ENCODE measurements at regions not wholly inside any gene's neighbourhood (a gene's known extent, or its start where the extent isn't known, plus 50 kb on each side); places are given as distances from the start of the nearest gene placed in this dataset.

DNA sequence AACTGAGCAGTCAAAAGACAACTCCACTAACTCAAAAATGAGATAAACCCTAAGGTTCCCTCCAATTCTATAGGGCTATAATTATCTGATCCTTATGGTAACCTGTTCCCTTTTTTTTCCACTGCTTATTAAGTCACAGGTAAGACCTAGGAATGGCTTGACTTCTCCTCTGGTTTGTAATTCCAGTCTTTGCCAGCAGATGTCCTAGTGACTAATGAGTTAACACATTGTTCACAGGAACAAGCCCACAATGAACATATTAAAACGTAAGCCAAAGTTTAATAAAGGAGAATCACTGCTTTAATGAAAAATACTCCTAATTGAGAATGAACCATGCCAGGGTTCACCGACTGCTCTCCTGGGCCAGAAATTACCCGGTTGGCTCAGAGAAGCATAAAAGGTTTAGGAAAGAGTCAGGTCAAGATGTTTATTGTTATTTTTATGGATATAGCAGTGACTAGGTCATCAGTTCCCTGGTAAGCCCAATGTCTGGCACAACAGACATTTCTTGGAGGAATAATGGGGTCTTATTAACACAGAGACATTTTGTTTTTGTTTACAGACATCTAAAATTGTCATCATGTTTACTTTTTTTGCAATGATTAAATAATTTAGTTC, 120.1 kb downstream of the ELAPOR2 start:
- intact Hi-C loops (cut with DNase I), result loop anchor here (5.0 kb wide), 2 partner anchors 113 to 283 kb away; no protein-coding TSS in a partner anchor
- H3K4me3 ChIP-seq, result no peak overlapping the region
- H3K4me1 ChIP-seq, result peaks cover 0 to 5% (median 4%) of the 10 kb centered on the region in 4 donors
- peaks cover 0 to 11% (median 0%) of the 10 kb centered on the region in 4 donors for H3K36me3 ChIP-seq
- no peaks in the 10 kb centered on the region for H3K27me3 ChIP-seq
- TF ChIP-seq, protein P1, sequence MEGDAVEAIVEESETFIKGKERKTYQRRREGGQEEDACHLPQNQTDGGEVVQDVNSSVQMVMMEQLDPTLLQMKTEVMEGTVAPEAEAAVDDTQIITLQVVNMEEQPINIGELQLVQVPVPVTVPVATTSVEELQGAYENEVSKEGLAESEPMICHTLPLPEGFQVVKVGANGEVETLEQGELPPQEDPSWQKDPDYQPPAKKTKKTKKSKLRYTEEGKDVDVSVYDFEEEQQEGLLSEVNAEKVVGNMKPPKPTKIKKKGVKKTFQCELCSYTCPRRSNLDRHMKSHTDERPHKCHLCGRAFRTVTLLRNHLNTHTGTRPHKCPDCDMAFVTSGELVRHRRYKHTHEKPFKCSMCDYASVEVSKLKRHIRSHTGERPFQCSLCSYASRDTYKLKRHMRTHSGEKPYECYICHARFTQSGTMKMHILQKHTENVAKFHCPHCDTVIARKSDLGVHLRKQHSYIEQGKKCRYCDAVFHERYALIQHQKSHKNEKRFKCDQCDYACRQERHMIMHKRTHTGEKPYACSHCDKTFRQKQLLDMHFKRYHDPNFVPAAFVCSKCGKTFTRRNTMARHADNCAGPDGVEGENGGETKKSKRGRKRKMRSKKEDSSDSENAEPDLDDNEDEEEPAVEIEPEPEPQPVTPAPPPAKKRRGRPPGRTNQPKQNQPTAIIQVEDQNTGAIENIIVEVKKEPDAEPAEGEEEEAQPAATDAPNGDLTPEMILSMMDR (IDR thresholded peaks at IDR 0.05), result peak; percentile 59 to 78 (median 75)
- no peak for TF ChIP-seq POLR2A (IDR thresholded peaks at IDR 0.05; ENCODE audit: low read depth)
- TF ChIP-seq EP300 (IDR thresholded peaks at IDR 0.05), result no peak
- 11% methylated on average over 3 of the region's 3 CpGs for WGBS
- no peak for DNase-seq (ENCODE audit: extremely low spot score)
- H3K27ac ChIP-seq (replicated peaks in 1 of 4), result no peak overlapping the region
- no peaks in the 10 kb centered on the region for H3K9me3 ChIP-seq

DNA sequence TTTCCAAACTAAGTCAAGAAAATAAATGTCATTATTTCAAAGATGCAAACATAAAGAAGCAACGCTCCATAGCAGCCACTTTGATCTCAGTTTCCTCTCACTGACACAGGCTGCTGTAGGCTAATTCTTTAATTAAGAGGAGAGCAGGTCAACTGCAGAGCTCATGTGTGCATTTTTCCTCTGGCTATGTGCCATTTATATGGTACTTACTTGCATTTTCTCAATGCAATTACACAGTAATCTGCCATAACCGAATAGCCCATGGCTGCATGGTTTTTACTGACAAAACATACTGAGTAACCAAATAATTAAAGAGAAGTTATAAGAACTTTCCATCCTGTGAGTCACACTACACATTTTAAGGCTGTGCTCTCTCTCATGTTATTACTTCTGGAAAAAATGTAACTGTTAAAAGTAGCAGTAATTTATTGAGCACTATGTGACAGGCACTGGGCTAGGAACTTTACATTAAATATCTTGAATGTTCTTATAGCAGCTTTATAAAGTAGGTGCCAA, 122.0 kb downstream of the ELAPOR2 start:
- intact Hi-C loops (cut with DNase I), result loop anchor here (5.0 kb wide), 2 partner anchors 115 to 285 kb away; no protein-coding TSS in a partner anchor
- Histone ChIP-seq H3K4me1 (peaks cover 2 to 6% (median 5%) of the 10 kb centered on the region in 4 donors), H3K27ac (replicated peaks in 1 of 4) (no peak overlapping the region), H3K27me3 (no peaks in the 10 kb centered on the region), H3K36me3 (peaks cover 0 to 11% (median 0%) of the 10 kb centered on the region in 4 donors), H3K9me3 (no peaks in the 10 kb centered on the region), H3K4me3 (no peak overlapping the region)
- TF ChIP-seq POLR2AphosphoS5 (IDR thresholded peaks at IDR 0.05), result no peak
- TF ChIP-seq, protein P1 (IDR thresholded peaks at IDR 0.05), result no peak
- no peak for DNase-seq (ENCODE audit: extremely low spot score)
- 81% methylated on average over 2 of the region's 2 CpGs for WGBS

DNA sequence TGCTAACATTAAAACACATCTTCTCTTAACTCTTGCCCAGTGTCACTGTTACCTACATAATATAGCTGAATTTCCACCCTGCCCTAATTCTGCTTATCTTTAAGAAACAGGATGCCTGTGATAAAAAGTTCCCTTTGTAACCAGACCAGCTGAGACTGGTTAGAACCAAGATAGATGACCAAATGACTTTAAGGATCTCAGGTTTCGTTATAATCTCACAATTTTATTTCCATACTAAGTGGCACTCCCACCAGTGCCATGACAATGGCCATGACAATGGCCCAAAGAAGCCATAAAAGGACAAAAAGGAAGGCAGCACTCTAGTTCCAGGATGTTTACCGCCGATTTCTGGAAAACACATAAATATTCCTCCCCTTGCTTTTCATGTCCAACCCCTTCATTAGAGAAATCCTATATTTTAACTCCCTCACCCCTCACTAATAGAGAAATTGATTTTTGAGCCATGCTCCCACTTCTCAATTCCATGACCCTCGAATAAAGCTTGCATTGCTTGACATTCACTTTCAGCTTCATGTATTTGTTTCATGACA, 126.1 kb downstream of the ELAPOR2 start:
- H3K36me3 ChIP-seq, result peaks cover 0 to 11% (median 0%) of the 10 kb centered on the region in 4 donors
- intact Hi-C loops (cut with DNase I), result no loop called here
- peaks cover 0 to 8% (median 4%) of the 10 kb centered on the region in 4 donors for H3K4me1 ChIP-seq
- no peaks in the 10 kb centered on the region for H3K27me3 ChIP-seq
- no peak for DNase-seq (ENCODE audit: extremely low spot score)
- TF ChIP-seq, protein P1 (IDR thresholded peaks at IDR 0.05), result no peak
- no peak for TF ChIP-seq EP300 (IDR thresholded peaks at IDR 0.05)
- no peak for TF ChIP-seq POLR2A (IDR thresholded peaks at IDR 0.05; ENCODE audit: low read depth)
- no peak for TF ChIP-seq POLR2AphosphoS5 (IDR thresholded peaks at IDR 0.05)
- no peak overlapping the region for H3K4me3 ChIP-seq
- WGBS, result 96% methylated on average over 4 of the region's 4 CpGs
- H3K27ac ChIP-seq (replicated peaks in 1 of 4), result no peak overlapping the region
- H3K9me3 ChIP-seq, result no peaks in the 10 kb centered on the region

DNA sequence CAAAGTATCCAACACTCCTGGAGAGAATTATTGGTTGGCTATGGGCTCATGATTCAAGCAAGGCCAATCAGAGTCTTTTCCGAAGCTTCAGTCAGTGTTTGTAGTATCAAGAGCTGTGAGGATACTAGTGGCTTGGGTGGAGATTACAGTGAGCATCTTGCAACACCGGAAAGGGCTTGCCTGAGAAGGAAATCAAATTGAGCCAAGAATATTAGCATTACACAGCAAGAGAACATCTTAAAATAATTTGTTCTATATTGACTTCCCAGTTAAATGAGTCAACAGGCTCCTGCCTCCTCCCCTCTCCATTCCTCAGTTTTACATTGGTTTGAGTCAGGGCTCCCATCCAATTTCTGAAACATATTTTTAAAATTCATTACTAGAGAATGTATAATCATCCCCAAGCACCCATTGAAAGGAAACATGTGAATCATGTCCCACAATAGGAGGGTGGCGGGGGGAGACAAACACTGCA, 127.4 kb downstream of the ELAPOR2 start:
- intact Hi-C loops (cut with DNase I), result no loop called here
- Histone ChIP-seq H3K27me3 (no peaks in the 10 kb centered on the region), H3K9me3 (no peaks in the 10 kb centered on the region), H3K36me3 (peaks cover 0 to under 1% (median 0%) of the 10 kb centered on the region in 4 donors), H3K4me1 (peaks cover 0 to 8% (median 4%) of the 10 kb centered on the region in 4 donors), H3K27ac (replicated peaks in 1 of 4) (peak overlapping the region; percentile 30 to 56 (median 38)), H3K4me3 (no peak overlapping the region)
- TF ChIP-seq EP300 (IDR thresholded peaks at IDR 0.05), result no peak
- TF ChIP-seq POLR2AphosphoS5 (IDR thresholded peaks at IDR 0.05), result peak; percentile 27 to 41
- no peak for DNase-seq (ENCODE audit: extremely low spot score)
- WGBS, result 63% methylated on average over 3 of the region's 3 CpGs

DNA sequence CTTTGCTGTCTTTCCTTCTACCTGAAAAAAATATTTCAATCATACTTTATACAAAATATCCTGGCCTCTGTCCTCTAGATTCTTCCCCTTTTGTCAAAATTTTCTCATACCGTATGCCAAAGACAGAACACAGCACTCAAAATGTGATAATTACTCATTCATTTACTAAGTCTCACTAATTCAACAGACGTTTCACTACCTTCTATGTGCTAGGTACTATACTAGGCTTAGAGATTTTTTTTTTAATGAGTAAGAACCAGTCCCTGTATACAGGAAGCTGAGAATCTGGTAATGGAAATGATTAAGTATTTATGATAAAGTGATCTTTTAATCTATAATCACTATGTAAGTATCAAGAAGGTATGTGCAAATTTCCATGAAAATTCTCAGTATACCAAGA, 128.0 kb downstream of the ELAPOR2 start:
- 87% methylated on average over 2 of the region's 2 CpGs for WGBS
- TF ChIP-seq EP300 (IDR thresholded peaks at IDR 0.05) (no peak), POLR2A (IDR thresholded peaks at IDR 0.05; ENCODE audit: low read depth) (no peak), POLR2AphosphoS5 (IDR thresholded peaks at IDR 0.05) (no peak)
- TF ChIP-seq, protein P1 (IDR thresholded peaks at IDR 0.05), result no peak
- Histone ChIP-seq H3K4me3 (no peak overlapping the region), H3K27ac (replicated peaks in 1 of 4) (peak overlapping the region in 3 of 4 donors; percentile 13 to 42 (median 26)), H3K9me3 (no peaks in the 10 kb centered on the region), H3K27me3 (no peaks in the 10 kb centered on the region), H3K36me3 (no peaks in the 10 kb centered on the region), H3K4me1 (peaks cover 0 to 8% (median 4%) of the 10 kb centered on the region in 4 donors)
- DNase-seq (ENCODE audit: extremely low spot score), result no peak
- intact Hi-C loops (cut with DNase I), result no loop called here

Measured in esophagus muscularis mucosa (tissue), 4 donors.